ENCODE measurements at regions not wholly inside any gene's neighbourhood (a gene's known extent, or its start where the extent isn't known, plus 50 kb on each side); places are given as distances from the start of the nearest gene placed in this dataset.

DNA sequence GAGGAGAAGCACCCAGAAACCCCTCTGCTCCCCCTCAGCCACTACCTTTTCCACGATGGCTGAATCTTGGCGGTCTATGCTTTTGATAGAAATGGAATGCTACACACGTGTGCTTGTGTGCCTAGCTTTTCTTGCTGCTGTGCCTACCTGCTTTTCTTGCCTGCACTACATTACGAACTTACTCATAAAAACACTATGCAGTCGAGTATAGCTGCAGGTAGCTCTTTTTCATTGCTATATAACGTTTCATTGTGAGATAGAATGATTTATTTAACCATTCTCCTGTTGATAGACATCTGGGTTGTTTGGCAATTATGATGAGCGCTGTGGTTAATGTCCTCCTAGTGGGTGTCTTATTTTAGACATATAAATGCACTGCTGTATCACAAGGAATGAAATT is 67.9 kb upstream of the NCOR2 start:
- Histone ChIP-seq H3K27ac (peak overlapping the region; percentile 77), H3K27me3 (no peaks in the 10 kb centered on the region), H3K79me2 (no peaks in the 10 kb centered on the region), H3K9me3 (ENCODE audit: low read depth) (no peaks in the 10 kb centered on the region), H3K4me2 (no peak overlapping the region), H4K20me1 (ENCODE audit: insufficient read depth, poor library complexity, severe bottlenecking) (no peaks in the 10 kb centered on the region), H3K36me3 (replicated peaks; ENCODE audit: insufficient read depth, low read depth) (no peaks in the 10 kb centered on the region), H2AFZ (no peak overlapping the region), H3K9me2 (replicated peaks; ENCODE audit: insufficient read depth) (no peaks in the 10 kb centered on the region), H3K4me3 (no peak overlapping the region), H3K4me1 (ENCODE audit: insufficient read depth) (peaks cover 33% of the 10 kb centered on the region)
- WGBS (ENCODE audit: low lambda C conversion rate, missing lambda C conversion rate): 91% methylated on average over 7 of the region's 7 CpGs
- DNase-seq (ENCODE audit: low spot score): no peak
- no peak for TF ChIP-seq EZH2 (IDR thresholded peaks at IDR 0.05; ENCODE audit: borderline replicate concordance)
- TF ChIP-seq, protein P1, sequence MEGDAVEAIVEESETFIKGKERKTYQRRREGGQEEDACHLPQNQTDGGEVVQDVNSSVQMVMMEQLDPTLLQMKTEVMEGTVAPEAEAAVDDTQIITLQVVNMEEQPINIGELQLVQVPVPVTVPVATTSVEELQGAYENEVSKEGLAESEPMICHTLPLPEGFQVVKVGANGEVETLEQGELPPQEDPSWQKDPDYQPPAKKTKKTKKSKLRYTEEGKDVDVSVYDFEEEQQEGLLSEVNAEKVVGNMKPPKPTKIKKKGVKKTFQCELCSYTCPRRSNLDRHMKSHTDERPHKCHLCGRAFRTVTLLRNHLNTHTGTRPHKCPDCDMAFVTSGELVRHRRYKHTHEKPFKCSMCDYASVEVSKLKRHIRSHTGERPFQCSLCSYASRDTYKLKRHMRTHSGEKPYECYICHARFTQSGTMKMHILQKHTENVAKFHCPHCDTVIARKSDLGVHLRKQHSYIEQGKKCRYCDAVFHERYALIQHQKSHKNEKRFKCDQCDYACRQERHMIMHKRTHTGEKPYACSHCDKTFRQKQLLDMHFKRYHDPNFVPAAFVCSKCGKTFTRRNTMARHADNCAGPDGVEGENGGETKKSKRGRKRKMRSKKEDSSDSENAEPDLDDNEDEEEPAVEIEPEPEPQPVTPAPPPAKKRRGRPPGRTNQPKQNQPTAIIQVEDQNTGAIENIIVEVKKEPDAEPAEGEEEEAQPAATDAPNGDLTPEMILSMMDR (IDR thresholded peaks at IDR 0.05; ENCODE audit: poor library complexity): no peak
- no peak for TF ChIP-seq EZH2phosphoT487 (IDR thresholded peaks at IDR 0.05; ENCODE audit: low read depth, severe bottlenecking, unreplicated experiment)

DNA sequence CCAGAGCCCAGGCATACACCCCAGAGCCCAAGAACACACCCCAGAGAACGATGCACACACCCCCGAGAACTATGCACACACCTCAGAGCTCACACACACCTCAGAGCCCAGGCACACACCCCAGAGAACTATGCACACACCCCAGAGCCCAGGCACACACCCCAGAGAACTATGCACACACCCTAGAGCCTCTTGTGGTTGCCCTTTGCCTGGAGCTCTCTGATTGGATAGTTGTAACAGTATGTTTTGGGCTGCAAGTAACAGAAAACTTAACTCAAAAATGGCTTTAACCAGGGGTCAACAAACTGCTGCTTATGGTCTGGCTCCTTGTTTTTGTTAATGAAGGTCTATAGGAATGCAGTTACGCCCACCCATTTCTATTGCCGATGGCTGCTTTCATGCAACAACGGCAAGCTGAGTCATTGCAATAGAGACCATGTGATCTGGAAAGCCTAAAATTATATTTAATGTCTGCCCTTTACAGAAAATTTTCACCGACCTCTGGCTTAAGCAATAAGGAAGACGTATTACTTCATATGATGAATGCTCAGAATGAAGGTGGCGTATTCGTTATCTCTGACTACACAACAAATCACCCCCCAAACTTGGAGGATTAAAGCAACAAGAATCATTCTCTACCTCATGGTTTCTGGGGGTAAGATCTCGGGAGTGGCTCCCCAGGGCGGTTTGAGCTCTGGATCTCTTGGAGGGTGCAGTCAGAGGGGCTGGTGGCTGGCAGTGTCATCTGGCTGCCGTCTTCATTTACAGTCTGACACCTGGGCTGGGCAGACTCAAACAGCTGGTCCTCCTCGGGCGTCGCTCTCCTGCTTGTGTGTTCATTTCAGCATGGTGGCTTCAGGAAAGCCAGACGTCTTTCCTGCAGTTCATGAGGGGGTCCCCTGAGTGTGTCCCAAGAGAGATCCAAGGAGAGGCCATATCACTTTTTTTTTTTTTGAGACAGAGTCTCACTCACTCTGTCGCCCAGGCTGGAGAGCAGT is 66.3 kb upstream of the NCOR2 start:
- no peak overlapping the region for H2AFZ ChIP-seq
- no peaks in the 10 kb centered on the region for H4K20me1 ChIP-seq (ENCODE audit: insufficient read depth, poor library complexity, severe bottlenecking)
- no peaks in the 10 kb centered on the region for H3K9me2 ChIP-seq (replicated peaks; ENCODE audit: insufficient read depth)
- no peaks in the 10 kb centered on the region for H3K9me3 ChIP-seq (ENCODE audit: low read depth)
- no peaks in the 10 kb centered on the region for H3K36me3 ChIP-seq (replicated peaks; ENCODE audit: insufficient read depth, low read depth)
- H3K79me2 ChIP-seq: no peaks in the 10 kb centered on the region
- H3K4me2 ChIP-seq: no peak overlapping the region
- H3K27ac ChIP-seq: peak overlapping the region; percentile 88
- no peak for TF ChIP-seq EZH2 (IDR thresholded peaks at IDR 0.05; ENCODE audit: borderline replicate concordance)
- TF ChIP-seq EZH2phosphoT487 (IDR thresholded peaks at IDR 0.05; ENCODE audit: low read depth, severe bottlenecking, unreplicated experiment): no peak
- TF ChIP-seq, protein P1 (IDR thresholded peaks at IDR 0.05; ENCODE audit: poor library complexity): no peak
- H3K4me1 ChIP-seq (ENCODE audit: insufficient read depth): peaks cover 33% of the 10 kb centered on the region
- 78% methylated on average over 17 of the region's 17 CpGs for WGBS (ENCODE audit: low lambda C conversion rate, missing lambda C conversion rate)
- H3K4me3 ChIP-seq: no peak overlapping the region
- no peaks in the 10 kb centered on the region for H3K27me3 ChIP-seq
- DNase-seq (ENCODE audit: low spot score): no peak

DNA sequence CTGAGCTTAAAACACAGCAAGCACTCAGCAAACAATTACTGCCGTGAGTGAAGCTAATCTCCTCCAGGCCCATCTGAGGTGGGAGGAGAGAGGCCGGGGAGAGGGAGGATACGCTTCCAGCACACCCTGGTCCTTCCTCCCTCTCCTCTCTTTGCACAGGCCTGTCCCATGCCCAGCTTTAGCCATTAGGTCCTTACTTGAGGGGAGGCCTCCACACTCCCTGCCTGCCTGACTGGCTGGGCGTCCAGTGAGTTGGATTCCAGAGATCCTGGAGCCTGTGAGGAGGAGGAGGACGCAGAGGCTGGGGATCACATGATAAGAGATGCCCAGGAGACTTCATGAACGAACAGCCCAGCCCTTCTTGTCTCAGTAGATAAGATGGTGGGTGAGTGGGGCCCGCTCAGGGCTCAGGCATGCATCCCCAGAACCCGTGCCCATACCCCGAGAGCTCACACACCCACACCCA is 65.1 kb upstream of the NCOR2 start:
- no peak overlapping the region for H3K4me2 ChIP-seq
- no peaks in the 10 kb centered on the region for H3K9me2 ChIP-seq (replicated peaks; ENCODE audit: insufficient read depth)
- peak overlapping the region; percentile 88 for H3K27ac ChIP-seq
- no peak for TF ChIP-seq EZH2 (IDR thresholded peaks at IDR 0.05; ENCODE audit: borderline replicate concordance)
- TF ChIP-seq, protein P1 (IDR thresholded peaks at IDR 0.05; ENCODE audit: poor library complexity): no peak
- TF ChIP-seq EZH2phosphoT487 (IDR thresholded peaks at IDR 0.05; ENCODE audit: low read depth, severe bottlenecking, unreplicated experiment): no peak
- H2AFZ ChIP-seq: no peak overlapping the region
- H3K36me3 ChIP-seq (replicated peaks; ENCODE audit: insufficient read depth, low read depth): no peaks in the 10 kb centered on the region
- peaks cover 30% of the 10 kb centered on the region for H3K4me1 ChIP-seq (ENCODE audit: insufficient read depth)
- H3K4me3 ChIP-seq: no peak overlapping the region
- H3K9me3 ChIP-seq (ENCODE audit: low read depth): no peaks in the 10 kb centered on the region
- H4K20me1 ChIP-seq (ENCODE audit: insufficient read depth, poor library complexity, severe bottlenecking): no peaks in the 10 kb centered on the region
- H3K27me3 ChIP-seq: no peaks in the 10 kb centered on the region
- no peaks in the 10 kb centered on the region for H3K79me2 ChIP-seq
- DNase-seq (ENCODE audit: low spot score): peak; percentile 64
- 46% methylated on average over 9 of the region's 9 CpGs for WGBS (ENCODE audit: low lambda C conversion rate, missing lambda C conversion rate)

All from hepatocyte (in vitro differentiated cells).